Left lung (tissue), 4 donors: ENCODE measurements at regions not wholly inside any gene's neighbourhood (a gene's known extent, or its start where the extent isn't known, plus 50 kb on each side); places are given as distances from the start of the nearest gene placed in this dataset.
"Not testable (repeated sequence)": the region's sequence is repeated elsewhere in the genome, so short reads cannot be mapped to it uniquely, and the experiment has no call there.

Experiments
- ATAC-seq: fragments of 200-7000 bp; cut with Tn5 transposase; one replicate; pipeline ENCODE4 v1.9.1; 2020; ENCODE audit warnings: moderate library complexity
- DNase-seq, 4 donors: peaks; one replicate each; pipeline ENCODE4 v3.0.0-alpha.2; 2013 to 2020
- H3K27ac ChIP-seq, 2 donors: fragments of 200-600 bp; sonication (generic) in 1 of 2; one replicate each; pipeline versions ENCODE4 v1.5.0 to v1.8.0; 2020 to 2021
- H3K27me3 ChIP-seq, 2 donors: fragments of 200-600 bp; sonication (generic) in 1 of 2; one replicate each; pipeline versions ENCODE4 v1.5.0 to v1.8.0; 2020 to 2021
- H3K36me3 ChIP-seq, 2 donors: fragments of 200-600 bp; sonication (generic) in 1 of 2; one replicate each; pipeline versions ENCODE4 v1.5.0 to v1.8.0; 2020 to 2021
- H3K4me1 ChIP-seq, 2 donors: fragments of 200-600 bp; one replicate each; pipeline ENCODE4 v1.8.0; 2021
- H3K4me3 ChIP-seq, 2 donors: fragments of 200-600 bp; sonication (generic) in 1 of 2; one replicate each; pipeline versions ENCODE4 v1.5.0 to v1.8.0; 2020 to 2021; ENCODE audit warnings: mild to moderate bottlenecking in 1 of 2
- H3K9me3 ChIP-seq, 2 donors: fragments of 200-600 bp; sonication (generic) in 1 of 2; one replicate each; pipeline versions ENCODE4 v1.5.0 to v1.8.0; 2020 to 2021
- intact Hi-C, 2 donors: fragments of 100-400 bp; cut with DNase I; formaldehyde crosslinking; loops; one replicate each; pipeline versions ENCODE4 v1.11.2 to v1.14.2; 2022
- TF ChIP-seq, protein P1 (sequence below), 2 donors: fragments of 200-600 bp; sonication (generic) in 1 of 2; IDR thresholded peaks; one replicate each; pipeline versions ENCODE4 v1.5.0 to v1.8.0; 2021; ENCODE audit warnings: antibody characterized with exemption in 2 of 2
- donor health status: DM: no; HTN: yes; CAD: no.
- donor health status: DM: no; HTN: no; CAD: no.

DNA sequence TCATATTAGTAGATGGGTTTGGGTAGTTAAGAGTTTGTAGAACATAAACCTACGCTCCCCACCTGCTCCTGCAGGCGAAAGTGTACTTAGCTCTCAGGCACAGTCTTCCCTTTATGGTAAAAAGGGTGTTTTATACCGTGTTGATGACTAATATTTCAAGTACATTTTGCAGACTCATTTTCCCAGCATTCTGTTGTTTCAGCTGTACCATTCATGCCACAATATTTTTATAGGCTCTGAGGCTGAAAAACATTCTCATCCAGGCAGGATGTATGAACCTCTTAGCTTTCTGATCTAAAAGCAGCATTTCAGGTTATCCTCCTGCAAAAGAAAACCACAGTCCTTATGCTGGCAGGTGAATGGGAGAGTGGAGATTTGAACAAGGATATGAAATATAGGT lies 231.4 kb downstream of the NR2F1-AS1 start:
- Histone ChIP-seq H3K36me3 (no peaks in the 10 kb centered on the region), H3K27ac (no peak overlapping the region), H3K4me1 (no peaks in the 10 kb centered on the region), H3K9me3 (peaks cover 0 to 1% of the 10 kb centered on the region in 2 donors), H3K4me3 (no peak overlapping the region), H3K27me3 (no peaks in the 10 kb centered on the region)
- intact Hi-C loops, result no loop called here
- TF ChIP-seq, protein P1, sequence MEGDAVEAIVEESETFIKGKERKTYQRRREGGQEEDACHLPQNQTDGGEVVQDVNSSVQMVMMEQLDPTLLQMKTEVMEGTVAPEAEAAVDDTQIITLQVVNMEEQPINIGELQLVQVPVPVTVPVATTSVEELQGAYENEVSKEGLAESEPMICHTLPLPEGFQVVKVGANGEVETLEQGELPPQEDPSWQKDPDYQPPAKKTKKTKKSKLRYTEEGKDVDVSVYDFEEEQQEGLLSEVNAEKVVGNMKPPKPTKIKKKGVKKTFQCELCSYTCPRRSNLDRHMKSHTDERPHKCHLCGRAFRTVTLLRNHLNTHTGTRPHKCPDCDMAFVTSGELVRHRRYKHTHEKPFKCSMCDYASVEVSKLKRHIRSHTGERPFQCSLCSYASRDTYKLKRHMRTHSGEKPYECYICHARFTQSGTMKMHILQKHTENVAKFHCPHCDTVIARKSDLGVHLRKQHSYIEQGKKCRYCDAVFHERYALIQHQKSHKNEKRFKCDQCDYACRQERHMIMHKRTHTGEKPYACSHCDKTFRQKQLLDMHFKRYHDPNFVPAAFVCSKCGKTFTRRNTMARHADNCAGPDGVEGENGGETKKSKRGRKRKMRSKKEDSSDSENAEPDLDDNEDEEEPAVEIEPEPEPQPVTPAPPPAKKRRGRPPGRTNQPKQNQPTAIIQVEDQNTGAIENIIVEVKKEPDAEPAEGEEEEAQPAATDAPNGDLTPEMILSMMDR (IDR thresholded peaks at IDR 0.05), result no peak
- DNase-seq (no peak), ATAC-seq (no peak)

DNA sequence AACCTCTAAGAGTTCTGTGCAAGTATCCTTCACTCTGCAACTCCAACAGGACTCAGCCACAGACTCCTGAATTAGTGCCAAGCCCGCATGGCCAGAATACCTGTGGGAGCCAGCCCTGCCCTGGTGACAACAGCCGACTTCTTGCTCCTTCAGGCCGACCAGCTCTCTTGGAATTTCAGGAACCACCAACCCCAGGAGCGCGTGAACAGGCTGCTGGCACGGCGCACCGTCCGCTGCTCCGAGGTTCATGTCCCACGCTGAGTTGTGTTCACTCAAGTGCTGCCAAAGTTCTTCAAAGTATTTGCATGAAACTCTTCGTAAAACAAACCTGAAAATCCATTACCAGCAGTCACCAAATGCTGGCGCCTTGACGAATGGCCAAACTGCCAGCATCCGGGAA lies 232.8 kb downstream of the NR2F1-AS1 start:
- DNase-seq (peak in 1 of 4 donors; percentile 50), ATAC-seq (no peak)
- Histone ChIP-seq H3K27me3 (no peaks in the 10 kb centered on the region), H3K4me1 (no peaks in the 10 kb centered on the region), H3K4me3 (no peak overlapping the region), H3K27ac (no peak overlapping the region), H3K9me3 (peaks cover 0 to 1% of the 10 kb centered on the region in 2 donors), H3K36me3 (no peaks in the 10 kb centered on the region)
- TF ChIP-seq, protein P1 (IDR thresholded peaks at IDR 0.05), result no peak
- intact Hi-C loops, result no loop called here

DNA sequence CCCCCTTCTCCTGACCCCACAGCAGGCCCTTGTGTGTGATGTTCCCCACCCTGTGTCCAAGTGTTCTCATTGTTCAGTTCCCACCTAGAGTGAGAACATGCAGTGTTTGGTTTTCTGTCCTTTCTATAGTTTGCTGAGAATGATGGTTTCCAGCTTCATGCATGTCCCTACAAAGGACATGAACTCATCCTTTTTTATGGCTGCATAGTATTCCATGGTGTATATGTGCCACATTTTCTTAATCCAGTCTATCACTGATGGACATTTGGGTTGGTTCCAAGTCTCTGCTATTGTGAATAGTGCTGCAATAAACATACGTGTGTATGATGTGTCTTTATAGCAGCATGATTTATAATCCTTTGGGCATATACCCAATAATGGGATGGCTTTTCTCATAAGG lies 234.2 kb downstream of the NR2F1-AS1 start:
- H3K27ac ChIP-seq, H3K4me1 ChIP-seq, DNase-seq, H3K4me3 ChIP-seq, H3K27me3 ChIP-seq, intact Hi-C loops, H3K9me3 ChIP-seq, H3K36me3 ChIP-seq, ATAC-seq: not testable (repeated sequence)

DNA sequence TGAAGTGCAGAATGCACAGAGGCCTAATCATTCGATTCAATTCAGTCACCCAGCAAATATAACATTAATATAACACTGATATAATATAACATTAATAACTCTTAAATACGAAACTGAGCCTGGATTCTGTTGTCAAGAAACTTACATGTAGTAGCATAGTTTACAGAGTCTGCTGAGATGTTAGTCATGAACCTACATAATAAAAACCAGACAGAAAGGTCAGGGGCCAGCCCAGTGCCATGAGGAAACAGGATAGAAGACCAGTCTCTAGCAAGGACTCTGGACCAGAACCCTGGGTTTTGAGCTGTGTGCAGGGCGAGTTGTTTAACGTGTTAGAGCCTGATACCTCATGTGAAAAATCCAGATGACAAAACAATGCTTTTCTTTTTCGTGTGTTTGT lies 234.7 kb downstream of the NR2F1-AS1 start:
- Histone ChIP-seq H3K4me3 (no peak overlapping the region), H3K9me3 (peaks cover 0 to 1% of the 10 kb centered on the region in 2 donors), H3K27me3 (no peaks in the 10 kb centered on the region), H3K4me1 (no peaks in the 10 kb centered on the region), H3K27ac (no peak overlapping the region), H3K36me3 (no peaks in the 10 kb centered on the region)
- DNase-seq, result no peak
- TF ChIP-seq, protein P1 (IDR thresholded peaks at IDR 0.05), result no peak
- intact Hi-C loops, result no loop called here
- ATAC-seq, result no peak

DNA sequence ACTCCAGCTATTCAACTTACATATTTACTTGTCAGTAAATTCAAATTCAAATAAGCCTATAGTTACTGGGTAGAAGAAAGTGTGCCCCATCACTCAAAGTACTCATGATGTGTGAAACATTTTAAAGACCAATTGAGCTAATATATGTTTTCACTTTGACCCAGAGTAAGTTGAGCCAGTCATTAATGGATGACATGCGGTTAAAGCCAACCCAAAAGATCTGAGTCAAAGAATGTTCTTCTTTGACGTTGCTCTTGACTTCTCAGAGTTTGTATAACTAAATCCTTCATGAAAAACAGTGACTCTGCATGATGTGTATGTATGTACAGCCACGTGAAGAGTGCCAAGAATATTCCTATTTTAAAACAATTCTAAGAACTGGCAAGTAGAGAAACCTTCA lies 237.4 kb downstream of the NR2F1-AS1 start:
- H3K4me1 ChIP-seq, result no peaks in the 10 kb centered on the region
- no peak for ATAC-seq
- TF ChIP-seq, protein P1 (IDR thresholded peaks at IDR 0.05), result no peak

DNA sequence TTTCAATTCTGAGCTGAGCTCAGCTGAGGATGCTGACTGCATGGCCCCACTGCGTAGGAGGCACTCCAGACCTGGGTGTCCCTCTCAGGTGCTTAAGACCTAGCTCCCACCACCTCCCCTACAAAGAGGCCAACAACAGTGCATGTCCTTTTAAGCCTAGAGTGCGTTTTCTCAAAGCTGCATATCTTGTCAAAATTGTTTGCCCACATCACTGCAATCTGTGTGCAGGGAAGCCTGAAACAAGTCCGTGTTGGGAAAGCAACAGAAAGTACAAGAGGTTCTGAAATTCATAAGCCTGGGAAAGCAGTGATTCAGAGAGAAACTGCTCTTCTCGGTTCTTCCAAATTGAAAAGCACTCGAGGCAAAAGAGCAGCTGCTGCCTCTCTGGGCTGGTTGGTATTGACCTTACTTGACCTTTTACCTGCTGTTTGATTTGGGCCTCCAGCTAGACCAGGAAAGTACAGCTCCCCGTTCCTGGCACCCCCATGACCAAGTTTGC lies 238.4 kb downstream of the NR2F1-AS1 start:
- no peaks in the 10 kb centered on the region for H3K27me3 ChIP-seq
- DNase-seq (no peak), ATAC-seq (no peak)
- H3K36me3 ChIP-seq, result no peaks in the 10 kb centered on the region
- intact Hi-C loops, result no loop called here
- TF ChIP-seq, protein P1 (IDR thresholded peaks at IDR 0.05), result no peak
- H3K9me3 ChIP-seq, result peaks cover 0 to 6% of the 10 kb centered on the region in 2 donors
- H3K4me1 ChIP-seq, result no peaks in the 10 kb centered on the region
- H3K27ac ChIP-seq, result no peak overlapping the region
- H3K4me3 ChIP-seq, result no peak overlapping the region

More for the DNA sequence above, 237.4 kb downstream of the NR2F1-AS1 start:
- no peaks in the 10 kb centered on the region for H3K27me3 ChIP-seq
- H3K36me3 ChIP-seq, result no peaks in the 10 kb centered on the region
- intact Hi-C loops, result no loop called here
- DNase-seq, result no peak
- no peak overlapping the region for H3K4me3 ChIP-seq
- no peak overlapping the region for H3K27ac ChIP-seq
- peaks cover 0 to 6% of the 10 kb centered on the region in 2 donors for H3K9me3 ChIP-seq
